ENCODE measurements at regions not wholly inside any gene's neighbourhood (a gene's known extent, or its start where the extent isn't known, plus 50 kb on each side); places are given as distances from the start of the nearest gene placed in this dataset.
"Not testable (repeated sequence)": the region's sequence is repeated elsewhere in the genome, so short reads cannot be mapped to it uniquely, and the experiment has no call there.

DNA sequence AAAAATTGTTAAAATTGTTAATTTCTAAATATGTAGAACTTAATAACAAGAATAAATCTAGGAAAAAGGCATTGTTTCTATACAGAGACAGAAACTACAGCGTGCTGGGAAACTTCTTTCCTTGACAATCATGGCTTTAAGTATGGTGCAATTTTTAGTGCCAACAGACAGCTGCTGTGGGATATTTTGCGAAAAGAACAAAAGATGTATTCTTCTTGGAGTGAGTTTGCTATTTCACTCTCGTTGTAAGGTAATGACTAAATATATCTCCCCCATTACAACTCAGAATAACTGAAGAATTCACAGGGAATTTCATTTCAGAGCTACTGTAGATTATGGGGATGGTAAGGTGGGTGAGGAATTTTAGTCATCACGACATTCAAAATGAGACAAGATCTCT, 2055.0 kb upstream of the ACO1 start:
- DNase-seq (ENCODE audit: low read depth): no peak

DNA sequence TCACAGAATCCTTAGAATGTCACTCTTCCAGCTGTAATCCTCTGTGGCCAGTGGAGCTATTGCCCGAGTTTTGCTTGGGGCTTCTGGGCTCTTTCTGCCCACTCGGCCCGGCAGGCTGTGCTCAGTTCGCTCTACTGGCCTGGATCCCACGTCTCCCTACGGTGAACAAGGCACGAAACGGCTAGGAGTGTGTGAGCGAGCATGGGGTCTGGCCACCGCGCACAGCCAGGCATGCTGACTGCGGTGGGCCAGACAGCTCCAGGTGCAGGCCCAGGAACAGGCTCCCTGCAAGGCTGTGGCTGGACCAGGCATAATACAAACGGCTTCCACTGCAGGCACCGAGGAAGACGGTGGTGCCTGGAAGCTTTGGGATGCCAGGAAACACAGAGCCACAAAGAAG, 2035.5 kb upstream of the ACO1 start:
- DNase-seq (ENCODE audit: low read depth): no peak

DNA sequence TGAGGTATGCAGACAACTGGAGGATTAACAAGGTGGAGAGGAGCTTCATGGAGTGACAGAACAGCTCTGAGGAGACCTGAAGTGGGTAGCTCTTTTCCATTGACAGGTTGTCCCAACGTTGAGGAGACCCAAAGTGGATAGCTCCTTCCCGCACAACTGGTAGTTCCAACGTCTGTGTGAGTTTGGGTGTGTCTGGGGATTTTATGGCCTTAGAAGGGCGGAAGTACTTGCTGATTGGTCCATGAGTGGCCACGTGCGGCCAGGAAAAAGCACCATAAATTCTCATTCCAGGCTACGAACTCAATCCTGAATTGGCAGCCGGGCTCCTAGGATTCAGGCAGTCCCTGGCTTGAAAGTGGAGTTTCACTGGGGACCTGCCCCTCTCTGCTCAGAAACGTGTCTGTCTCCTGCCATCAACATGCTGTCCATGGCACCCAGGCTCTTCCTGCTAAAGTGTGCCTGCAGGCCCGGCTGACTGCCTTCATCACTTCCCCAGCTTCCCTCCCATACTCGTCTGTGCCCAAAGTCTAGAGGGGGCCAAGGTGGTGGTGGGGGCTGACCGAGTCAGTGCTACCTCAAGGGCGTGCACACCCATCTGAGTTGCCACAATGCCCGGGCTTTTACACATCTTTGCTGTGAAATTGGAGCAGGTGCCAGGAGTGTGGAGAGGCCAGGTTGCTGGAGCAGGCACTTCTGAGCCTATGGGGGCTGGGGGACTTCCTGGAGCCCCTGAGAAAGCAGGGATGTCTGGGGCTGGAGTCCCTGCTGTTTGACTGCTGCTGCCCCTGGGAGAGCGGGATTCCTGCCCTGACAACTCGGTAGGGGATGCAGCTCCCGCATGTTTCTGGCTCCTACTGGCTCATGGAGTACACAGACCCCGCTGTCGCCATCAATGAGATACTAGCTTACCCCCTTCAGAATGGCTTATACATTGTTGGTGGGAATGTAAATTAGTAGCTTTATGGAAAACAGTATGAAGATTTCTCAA, 2034.6 kb upstream of the ACO1 start:
- no peak for DNase-seq (ENCODE audit: low read depth)

DNA sequence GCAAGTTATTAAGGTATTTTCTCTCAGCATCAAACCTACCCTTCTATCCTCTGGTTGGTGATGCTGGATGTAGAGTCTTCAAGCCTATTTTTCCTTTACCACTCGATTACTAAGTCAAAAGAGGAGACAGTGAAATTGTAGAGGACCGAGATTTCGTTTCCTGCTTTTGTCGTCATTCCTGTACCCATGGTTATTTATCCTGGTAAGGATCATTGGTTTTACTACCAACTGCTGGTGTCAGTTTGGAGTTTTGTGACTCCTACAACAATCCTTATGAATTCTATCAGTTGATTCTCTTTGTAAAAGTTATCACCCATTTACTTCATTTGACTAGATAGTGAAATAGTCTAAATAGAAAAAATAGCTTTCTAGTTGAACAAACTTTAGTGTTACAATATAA, 2028.2 kb upstream of the ACO1 start:
- no peak for DNase-seq (ENCODE audit: low read depth)

DNA sequence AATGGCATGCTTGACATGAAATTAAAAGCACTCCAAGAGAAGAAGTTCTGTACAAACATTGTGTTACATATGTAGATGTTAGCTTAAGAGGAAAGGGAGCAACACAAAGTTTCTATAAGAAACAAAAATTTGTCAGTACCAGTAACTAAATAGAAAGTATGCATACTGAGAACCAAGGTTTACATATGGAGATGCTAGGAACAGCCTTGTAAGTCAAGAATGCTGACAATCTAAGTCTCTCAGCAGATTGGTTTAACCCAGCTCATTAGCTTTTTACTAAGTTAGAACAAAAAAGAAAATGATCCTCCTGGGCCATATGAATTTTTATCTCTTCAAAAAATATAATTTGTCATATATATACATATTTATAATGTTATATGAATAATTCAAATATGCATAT, 2022.1 kb upstream of the ACO1 start:
- DNase-seq (ENCODE audit: low read depth): no peak

DNA sequence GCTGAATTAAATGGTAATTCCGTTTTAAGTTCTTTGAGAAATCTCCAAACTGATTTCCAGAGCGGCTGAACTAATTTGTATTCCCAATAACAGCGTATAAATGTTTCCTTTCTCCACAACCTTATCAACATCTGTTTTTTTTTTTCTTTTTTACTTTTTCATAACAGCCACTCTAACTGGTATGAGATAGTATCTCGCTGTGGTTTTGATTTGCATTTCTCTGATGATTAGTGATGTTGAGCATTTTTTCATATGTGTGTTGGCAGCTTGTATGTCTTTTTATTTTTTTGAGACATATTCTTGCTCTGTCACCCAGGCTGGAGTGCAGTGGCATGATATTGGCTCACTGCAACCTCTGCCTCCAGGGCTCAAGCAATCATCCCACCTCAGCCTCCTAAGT, 2018.3 kb upstream of the ACO1 start:
- DNase-seq (ENCODE audit: low read depth): not testable (repeated sequence)

DNA sequence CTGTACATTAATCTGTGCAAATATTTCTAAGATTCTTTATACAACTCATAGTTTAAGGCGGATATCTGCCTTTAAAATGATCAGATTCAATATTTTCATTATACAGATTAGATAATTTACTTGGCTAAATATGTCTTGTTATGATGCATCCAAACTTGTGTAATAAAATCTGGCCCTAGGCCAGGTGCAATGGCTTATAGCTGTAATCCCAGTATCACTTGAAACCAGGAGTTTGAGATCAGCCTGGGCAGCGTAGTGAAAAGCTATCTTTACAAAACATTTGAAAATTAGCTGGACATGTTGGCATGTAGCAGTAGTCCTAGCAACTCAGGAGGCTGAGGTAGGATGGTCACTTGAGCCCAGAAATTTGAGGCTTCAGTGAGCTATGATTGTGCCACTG, 2002.2 kb upstream of the ACO1 start:
- DNase-seq (ENCODE audit: low read depth): no peak

DNA sequence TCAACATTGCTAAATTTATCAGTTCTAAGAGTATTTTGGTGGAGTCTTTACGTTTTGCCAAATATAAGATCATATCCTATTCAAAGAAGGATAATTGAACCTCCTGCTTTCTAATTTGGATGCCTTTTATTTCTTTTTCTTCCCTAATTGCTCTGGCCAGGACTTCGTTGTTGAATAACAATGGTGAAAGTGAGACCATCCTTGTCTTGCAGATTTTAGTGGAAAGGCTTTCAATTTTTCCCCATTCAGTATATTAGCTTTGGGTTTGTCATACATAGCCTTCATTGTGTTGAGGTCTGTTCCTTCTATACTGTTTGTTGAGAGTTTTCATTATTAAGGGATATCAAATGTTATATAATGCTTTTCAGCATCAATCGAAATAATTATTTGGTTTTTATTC, 1974.2 kb upstream of the ACO1 start:
- no peak for DNase-seq (ENCODE audit: low read depth)

DNA sequence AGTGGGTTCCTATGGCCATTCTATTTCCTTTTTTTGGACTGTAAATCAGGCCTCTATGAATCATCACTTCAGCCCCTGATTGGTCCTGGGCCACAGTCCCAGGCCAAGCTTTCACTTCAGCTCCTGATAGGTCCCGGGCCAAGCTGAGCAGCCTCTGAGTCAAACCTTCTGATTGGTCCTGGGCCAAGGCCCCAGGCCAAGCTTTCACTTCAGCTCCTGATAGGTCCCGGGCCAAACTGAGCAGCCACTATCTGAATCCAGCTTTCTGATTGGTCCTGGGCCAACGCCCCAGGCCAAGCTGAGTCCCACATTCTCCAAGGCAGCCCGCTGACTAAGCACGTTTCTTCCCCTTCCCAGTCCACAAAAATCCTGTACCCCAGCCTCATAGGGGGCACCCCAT, 1972.9 kb upstream of the ACO1 start:
- no peak for DNase-seq (ENCODE audit: low read depth)

DNA sequence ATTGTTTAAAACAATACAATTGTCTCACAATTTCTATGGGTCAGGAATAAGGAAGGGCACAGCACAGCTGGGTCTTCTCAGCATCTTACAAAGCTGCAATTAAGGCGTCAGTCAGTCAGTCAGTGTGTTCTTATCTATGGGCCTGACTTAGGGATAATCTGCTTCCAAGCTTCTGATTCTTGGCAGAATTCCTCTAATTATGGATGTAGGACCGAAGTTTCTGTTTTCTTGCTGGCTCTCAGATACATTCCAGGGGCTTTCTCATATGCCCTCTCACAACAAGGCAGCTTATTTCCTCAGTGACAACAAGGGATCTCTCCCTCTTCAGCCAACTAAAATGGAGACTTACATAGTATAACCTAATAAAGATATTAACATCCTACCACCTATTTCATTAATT, 1925.3 kb upstream of the ACO1 start:
- no peak for DNase-seq (ENCODE audit: low read depth)

DNA sequence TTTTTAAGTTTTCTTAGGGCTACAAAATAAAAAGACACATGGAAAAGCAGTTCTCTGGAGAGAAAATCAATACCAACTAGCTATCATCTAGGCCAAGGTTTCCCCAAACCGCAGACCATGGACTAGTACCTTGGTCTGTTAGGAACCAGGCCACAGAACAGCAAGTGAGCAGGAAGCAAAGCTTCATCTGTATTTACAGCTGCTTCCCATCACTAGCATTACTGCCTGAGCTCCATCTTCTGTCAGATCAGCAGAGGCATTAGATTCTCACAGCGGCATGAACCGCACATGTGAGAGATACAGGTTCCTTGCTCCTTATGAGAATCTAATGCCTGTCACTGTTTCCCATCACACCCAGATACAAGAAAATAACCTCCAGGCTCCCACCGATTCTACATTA, 1907.6 kb upstream of the ACO1 start:
- no peak for DNase-seq (ENCODE audit: low read depth)

DNA sequence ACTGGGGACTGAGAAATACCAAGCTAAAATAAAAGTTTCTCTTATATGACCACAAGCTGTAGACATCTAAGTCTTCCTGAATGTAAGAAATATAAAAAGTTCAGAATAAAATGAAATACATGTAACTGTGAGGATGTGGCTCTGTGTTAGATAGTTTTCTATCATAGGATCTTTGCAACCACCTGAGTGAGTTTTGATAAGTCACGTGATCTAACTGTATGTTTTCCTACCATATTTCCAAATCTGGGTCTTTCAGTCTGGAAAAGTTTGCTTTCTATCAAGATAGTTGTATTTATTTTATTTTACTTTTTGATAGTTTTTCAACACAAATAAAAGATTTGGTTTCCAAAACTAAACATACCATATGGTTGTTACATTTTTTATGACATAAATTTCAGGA, 1905.8 kb upstream of the ACO1 start:
- DNase-seq (ENCODE audit: low read depth): no peak

DNA sequence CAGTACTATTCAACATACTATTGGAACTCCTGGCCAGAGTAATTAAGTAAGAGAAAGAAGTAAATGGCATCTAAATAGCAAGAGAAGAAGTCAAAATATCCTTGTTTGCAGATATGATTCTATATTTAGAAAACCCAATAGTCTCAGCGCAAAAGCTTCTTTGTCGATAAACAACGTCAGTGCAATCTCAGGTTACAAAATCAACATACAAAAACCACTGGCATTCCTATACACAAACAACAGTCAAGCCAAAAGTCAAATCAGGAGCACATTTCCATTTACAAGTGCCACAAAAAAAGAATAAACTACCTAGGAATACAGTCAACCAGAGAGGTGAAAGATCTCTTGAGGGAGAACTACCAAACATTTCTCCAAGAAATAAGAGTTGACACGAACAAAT, 1901.9 kb upstream of the ACO1 start:
- DNase-seq (ENCODE audit: low read depth): no peak

DNA sequence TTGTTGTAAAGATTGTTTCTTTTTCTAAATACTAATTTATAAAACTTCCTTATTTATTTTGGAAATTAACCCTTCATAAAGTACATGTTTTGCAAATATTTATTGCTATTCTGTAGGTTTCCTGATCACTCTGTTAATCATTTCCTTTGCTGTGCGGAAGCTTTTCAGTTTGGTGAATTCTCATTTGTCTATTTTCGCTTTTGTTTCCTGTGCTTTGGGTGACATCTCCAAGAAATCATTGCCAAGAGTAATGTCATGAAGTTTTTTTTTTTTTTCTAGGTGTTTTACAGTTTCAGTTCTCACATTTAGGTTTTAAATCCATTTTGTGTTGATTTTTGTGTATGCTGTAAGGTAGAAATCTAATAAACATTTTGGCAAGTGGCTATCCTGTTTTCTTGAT, 1899.8 kb upstream of the ACO1 start:
- DNase-seq (ENCODE audit: low read depth): no peak

DNA sequence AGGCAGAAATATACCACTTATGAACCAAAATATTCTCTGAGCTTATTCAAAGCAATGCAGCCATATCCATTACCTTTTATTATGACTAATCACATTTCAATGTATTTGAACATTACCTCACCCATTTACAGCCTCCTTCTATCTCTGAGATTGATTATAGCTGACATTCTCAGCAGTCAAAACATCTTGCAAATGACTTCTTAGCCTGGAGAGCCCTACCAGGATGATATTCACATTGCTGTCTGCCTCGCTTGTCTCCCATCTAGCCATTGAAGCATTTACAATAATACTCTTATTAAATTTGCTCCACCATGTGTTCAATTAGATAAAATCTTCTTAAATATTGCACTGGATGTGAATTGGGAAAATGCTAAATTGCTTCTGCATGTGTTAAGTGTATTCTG, 1879.9 kb upstream of the ACO1 start:
- no peak for DNase-seq (ENCODE audit: low read depth)

DNA sequence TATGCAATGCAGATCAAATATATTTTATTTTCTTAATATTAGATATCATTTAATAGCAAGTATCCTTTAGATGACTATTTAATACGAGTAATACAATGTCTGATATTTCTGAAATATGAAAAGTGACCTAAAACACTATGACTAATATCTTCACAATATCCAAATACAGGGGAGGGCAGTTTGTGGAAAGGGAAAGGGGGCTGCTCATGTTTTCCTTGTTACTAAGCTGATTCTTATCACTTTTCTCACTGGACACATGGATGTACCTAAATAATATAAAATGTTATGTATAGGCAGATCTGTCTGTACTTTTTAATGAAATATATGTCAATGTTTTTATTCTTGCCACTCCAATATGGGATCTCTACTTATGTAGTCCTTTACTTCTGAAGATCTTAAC, 1879.1 kb upstream of the ACO1 start:
- DNase-seq (ENCODE audit: low read depth): no peak

DNA sequence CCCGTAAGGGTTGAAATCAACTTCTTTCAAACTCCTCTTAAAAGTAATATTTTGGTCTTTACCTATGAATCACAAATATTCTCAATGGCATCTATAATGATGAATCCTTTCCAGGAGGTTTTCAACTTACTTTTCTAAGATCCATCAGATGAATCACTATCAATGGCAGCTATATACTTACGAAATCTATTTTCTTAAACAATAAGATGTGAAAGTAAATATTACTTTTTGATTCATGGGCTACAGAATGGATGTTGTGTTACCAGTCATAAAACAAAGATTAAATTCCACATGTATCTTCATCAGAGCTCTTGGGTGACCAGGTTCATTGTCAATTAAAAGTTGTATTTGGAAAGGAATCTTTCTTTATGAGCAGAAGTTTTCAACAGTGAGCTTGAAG, 1877.7 kb upstream of the ACO1 start:
- DNase-seq (ENCODE audit: low read depth): no peak

DNA sequence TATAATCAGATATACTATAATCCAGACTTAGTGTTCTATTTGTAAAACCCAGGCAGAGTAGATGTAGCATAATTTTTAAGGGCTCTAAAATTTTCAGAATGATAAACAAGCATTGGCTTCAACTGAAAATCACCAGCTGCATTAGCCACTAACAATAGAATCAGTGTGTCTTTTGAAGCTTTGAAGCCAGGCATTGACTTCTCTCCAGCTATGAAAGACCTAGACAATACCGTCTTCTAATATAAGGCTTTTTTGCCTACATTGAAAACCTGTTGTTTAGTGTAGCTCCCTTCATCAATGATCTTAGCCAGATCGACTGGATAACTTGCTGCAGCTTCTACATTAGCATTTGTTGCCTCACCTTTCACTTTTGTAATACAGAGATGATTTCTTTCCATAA, 1877.3 kb upstream of the ACO1 start:
- no peak for DNase-seq (ENCODE audit: low read depth)

DNA sequence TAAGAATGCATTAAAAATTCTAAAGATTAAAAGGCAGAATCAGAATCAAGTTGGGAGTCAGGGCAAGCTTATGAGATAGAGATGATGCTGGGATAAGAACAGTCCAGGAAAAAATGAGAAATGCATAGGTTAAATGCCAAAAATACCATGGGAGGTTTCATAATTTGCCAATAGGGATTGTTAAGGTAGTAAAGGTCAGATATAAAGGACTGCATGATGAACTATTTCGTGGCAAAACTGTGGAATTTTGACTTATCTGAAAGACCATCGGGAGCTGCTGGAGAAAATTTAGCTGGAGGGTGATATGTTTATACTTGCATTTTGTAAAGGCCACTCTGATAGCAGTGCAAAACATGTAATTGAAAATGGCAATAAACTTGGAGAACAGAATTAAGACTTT, 1872.8 kb upstream of the ACO1 start:
- DNase-seq (ENCODE audit: low read depth): no peak

DNA sequence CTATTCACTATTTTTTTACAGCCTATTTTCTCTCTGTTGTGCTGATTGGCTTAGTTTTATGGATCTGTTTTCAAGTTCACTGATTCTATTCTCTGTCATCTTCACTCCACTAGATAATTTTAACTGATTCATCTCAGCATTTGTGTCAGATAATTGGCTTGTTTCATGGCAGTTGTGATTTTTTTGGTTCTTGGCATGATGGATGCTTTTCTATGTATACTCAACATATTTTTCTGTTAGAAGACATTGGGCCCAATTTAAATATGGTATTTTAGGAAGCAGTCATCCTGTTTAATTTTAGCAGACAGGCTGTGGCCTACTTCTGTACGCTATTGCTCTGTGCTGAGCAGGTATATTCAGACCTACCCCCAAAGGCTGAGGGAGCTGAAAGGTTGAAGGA, 1865.3 kb upstream of the ACO1 start:
- no peak for DNase-seq (ENCODE audit: low read depth)

DNA sequence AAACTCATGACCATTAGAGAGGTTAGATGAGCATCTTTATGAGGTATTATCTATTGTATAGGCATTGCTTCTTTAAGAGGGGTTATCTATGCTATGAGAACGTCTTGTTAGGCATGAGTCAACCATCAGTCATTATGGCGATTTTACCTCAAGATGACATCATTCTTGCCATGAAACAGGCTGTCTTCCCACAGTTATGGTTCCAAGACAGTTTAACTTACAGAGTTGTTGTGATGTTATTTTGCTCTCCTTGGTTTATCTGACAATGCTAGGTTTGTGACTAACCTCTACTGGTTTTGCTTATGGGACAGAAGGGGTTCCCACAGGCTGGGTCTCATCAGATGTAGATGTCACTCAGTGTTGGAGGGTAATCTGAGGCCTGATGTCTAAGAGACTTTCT, 1864.7 kb upstream of the ACO1 start:
- no peak for DNase-seq (ENCODE audit: low read depth)

DNA sequence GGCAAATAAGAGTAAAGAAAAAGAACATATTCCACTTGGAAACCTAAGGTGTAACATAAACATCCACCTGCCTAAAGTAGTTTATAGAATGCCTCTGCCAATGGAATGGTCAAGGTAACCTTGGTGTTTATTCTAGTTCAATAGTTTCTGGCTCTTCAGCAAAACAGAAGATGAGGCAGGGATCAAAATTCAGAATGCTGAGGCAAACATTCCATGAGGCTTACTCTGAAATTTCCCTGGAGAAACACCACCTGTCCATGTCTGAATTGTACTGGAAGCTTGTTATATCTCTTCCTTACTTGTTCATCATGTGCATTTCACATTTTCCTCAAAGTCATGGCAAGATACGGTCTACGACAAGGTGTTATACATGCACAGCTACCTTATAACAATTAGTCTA, 1862.4 kb upstream of the ACO1 start:
- no peak for DNase-seq (ENCODE audit: low read depth)

DNA sequence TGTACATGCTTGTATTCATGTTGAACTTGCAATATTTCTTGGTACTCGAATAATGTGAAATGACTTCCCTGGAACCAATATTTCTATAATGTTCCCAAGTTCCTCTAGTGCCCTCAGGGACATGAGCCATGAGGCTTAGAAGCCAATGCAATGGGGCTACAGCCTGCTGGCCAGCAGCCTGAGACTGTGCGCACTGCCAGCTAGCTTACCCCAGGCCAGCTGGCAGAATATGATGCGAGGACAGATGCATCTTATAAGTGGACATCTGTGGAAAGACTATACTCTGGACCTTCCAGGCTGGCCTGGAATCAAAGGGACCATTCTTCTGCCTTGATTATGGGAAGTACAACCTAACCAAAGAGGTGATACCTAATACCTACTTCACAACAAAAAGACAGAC, 1862.0 kb upstream of the ACO1 start:
- no peak for DNase-seq (ENCODE audit: low read depth)

DNA sequence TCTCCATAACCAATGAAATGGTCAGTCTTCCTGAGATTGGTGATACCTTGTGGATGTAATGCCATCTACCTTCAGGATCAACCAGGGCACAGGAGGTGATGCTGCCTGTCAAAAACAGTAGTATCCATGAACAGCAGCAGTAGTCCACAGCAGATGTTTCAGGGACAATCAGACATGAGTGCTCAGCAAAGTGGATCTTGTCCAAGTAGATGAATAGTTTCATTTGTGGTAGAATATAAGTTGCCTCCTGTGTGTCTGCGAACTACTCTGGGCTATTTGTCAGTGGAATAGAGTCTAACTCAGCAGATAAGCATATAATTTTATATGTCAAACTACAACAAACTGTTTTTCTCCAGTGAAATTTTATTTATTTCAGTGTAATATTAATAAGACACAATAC, 1860.1 kb upstream of the ACO1 start:
- no peak for DNase-seq (ENCODE audit: low read depth)
